Trophoblast cell (in vitro differentiated cells and primary cell): ENCODE measurements at regions not wholly inside any gene's neighbourhood (a gene's known extent, or its start where the extent isn't known, plus 50 kb on each side); places are given as distances from the start of the nearest gene placed in this dataset.
"Not testable (repeated sequence)": the region's sequence is repeated elsewhere in the genome, so short reads cannot be mapped to it uniquely, and the experiment has no call there.

ENCODE experiments used
- DNase-seq, 2 donors: peaks; one replicate each; pipeline ENCODE4 v3.0.0-alpha.2; 2016
- H2AFZ ChIP-seq: 2 replicates; pipeline ENCODE4 v1.6.1; 2013; ENCODE audit warnings: low read length, moderate library complexity, mild to moderate bottlenecking; ENCODE audit not compliant: insufficient read depth, poor library complexity
- H2AK5ac ChIP-seq: 2 replicates; pipeline ENCODE4 v1.6.1; 2013; ENCODE audit warnings: mild to moderate bottlenecking, low read length
- H2BK120ac ChIP-seq: 2 replicates; pipeline ENCODE4 v1.6.1; 2013; ENCODE audit warnings: low read length, mild to moderate bottlenecking, moderate library complexity; ENCODE audit not compliant: insufficient read depth, poor library complexity
- H2BK12ac ChIP-seq: 2 replicates; pipeline ENCODE4 v1.6.1; 2013; ENCODE audit warnings: mild to moderate bottlenecking, low read length, moderate library complexity
- H2BK5ac ChIP-seq: 2 replicates; pipeline ENCODE4 v1.6.1; 2013; ENCODE audit warnings: low read length, low read depth, moderate library complexity, mild to moderate bottlenecking; ENCODE audit not compliant: poor library complexity
- H3K14ac ChIP-seq: 2 replicates; pipeline ENCODE4 v1.6.1; 2013; ENCODE audit warnings: mild to moderate bottlenecking, low read length
- H3K18ac ChIP-seq: 2 replicates; pipeline ENCODE4 v1.6.1; 2013; ENCODE audit warnings: mild to moderate bottlenecking, low read length
- H3K23ac ChIP-seq: 2 replicates; pipeline ENCODE4 v1.6.1; 2013; ENCODE audit warnings: low read length
- H3K27ac ChIP-seq: 2 replicates; pipeline ENCODE4 v1.5.1; 2013; ENCODE audit warnings: low read depth, mild to moderate bottlenecking, inconsistent platforms, low read length, moderate library complexity
- H3K27me3 ChIP-seq: 2 replicates; pipeline ENCODE4 v1.6.1; 2013; ENCODE audit warnings: inconsistent platforms, mild to moderate bottlenecking, low read length, moderate library complexity; ENCODE audit not compliant: insufficient read depth
- H3K36me3 ChIP-seq, 2 experiments: 1 replicate in 1 of 2; 2 replicates in 1 of 2; pipeline ENCODE4 v1.6.1; 2013; ENCODE audit warnings: low read length in 2 of 2, mild to moderate bottlenecking in 2 of 2, moderate library complexity in 1 of 2; ENCODE audit not compliant: insufficient read depth in 2 of 2, control insufficient read depth in 1 of 2
- H3K4ac ChIP-seq: 2 replicates; pipeline ENCODE4 v1.6.1; 2013; ENCODE audit warnings: low read depth, mild to moderate bottlenecking, low read length, moderate library complexity
- H3K4me1 ChIP-seq, 2 experiments: 1 replicate in 1 of 2; 2 replicates in 1 of 2; pipeline ENCODE4 v1.6.1; 2013; ENCODE audit warnings: low read length in 2 of 2, mild to moderate bottlenecking in 2 of 2, moderate library complexity in 1 of 2; ENCODE audit not compliant: insufficient read depth in 2 of 2, control insufficient read depth in 1 of 2
- H3K4me2 ChIP-seq: 2 replicates; pipeline ENCODE4 v1.6.1; 2013; ENCODE audit warnings: inconsistent platforms, mild to moderate bottlenecking, low read length, moderate library complexity
- H3K4me3 ChIP-seq: 2 replicates; pipeline ENCODE4 v1.5.1; 2013; ENCODE audit warnings: mild to moderate bottlenecking, low read depth, low read length, inconsistent platforms
- H3K79me1 ChIP-seq: one replicate; pipeline ENCODE4 v1.6.1; 2013; ENCODE audit warnings: low read length
- H3K79me2 ChIP-seq: 2 replicates; pipeline ENCODE4 v1.6.1; 2013; ENCODE audit warnings: low read length, mild to moderate bottlenecking; ENCODE audit not compliant: control insufficient read depth, insufficient read depth, poor library complexity
- H3K9ac ChIP-seq: 2 replicates; pipeline ENCODE4 v1.6.1; 2013; ENCODE audit warnings: mild to moderate bottlenecking, low read length
- H3K9me3 ChIP-seq: 2 replicates; pipeline ENCODE4 v1.6.1; 2013; ENCODE audit warnings: low read depth, mild to moderate bottlenecking, control low read depth, inconsistent platforms, low read length; ENCODE audit not compliant: insufficient read depth
- H4K12ac ChIP-seq: 2 replicates; pipeline ENCODE4 v1.6.1; 2013; ENCODE audit warnings: low read depth, mild to moderate bottlenecking, low read length, moderate library complexity
- H4K8ac ChIP-seq: 2 replicates; pipeline ENCODE4 v1.6.1; 2013; ENCODE audit warnings: low read depth, mild to moderate bottlenecking, low read length, moderate library complexity
- H4K91ac ChIP-seq: one replicate; pipeline ENCODE4 v1.6.1; 2013; ENCODE audit warnings: low read depth, mild to moderate bottlenecking, low read length, moderate library complexity
- WGBS: extraction: QIAGEN DNeasy Blood & Tissue Kit; methylation state at CpG from one replicate; pipeline ENCODE4 v1.1.7; 2013; ENCODE audit warnings: missing lambda C conversion rate; ENCODE audit not compliant: insufficient read length, insufficient coverage; ENCODE audit errors: extremely low coverage; 5-methylcytosine and 5-hydroxymethylcytosine counted together

DNA sequence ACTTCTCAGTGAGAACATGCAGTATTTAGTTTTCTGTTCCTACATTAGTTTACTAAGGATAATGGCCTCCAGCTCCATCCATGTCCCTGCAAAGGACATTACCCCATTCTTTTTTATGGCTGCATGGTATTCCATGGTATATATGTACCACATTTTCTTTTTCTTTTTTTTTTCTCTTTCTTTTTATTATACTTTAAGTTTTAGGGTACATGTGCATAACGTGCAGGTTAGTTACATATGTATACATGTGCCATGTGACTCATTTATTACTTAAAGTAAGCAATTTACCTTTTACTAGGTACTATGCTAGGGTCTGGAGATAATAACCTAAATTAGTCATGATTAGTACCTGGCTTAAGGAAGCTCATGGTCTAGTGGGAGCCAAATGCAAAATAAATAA lies 190.5 kb upstream of the FBXO11 start:
- not testable (repeated sequence) for H3K9ac ChIP-seq, H3K18ac ChIP-seq, H3K4ac ChIP-seq, H4K8ac ChIP-seq, H3K23ac ChIP-seq, DNase-seq, H2BK12ac ChIP-seq, H3K36me3 ChIP-seq, H3K9me3 ChIP-seq, H3K14ac ChIP-seq, H3K27me3 ChIP-seq, H4K12ac ChIP-seq, H3K4me1 ChIP-seq, H3K79me2 ChIP-seq, H2BK120ac ChIP-seq, H3K4me3 ChIP-seq, H3K27ac ChIP-seq, H3K79me1 ChIP-seq, H3K4me2 ChIP-seq, H4K91ac ChIP-seq, H2BK5ac ChIP-seq, H2AFZ ChIP-seq, H2AK5ac ChIP-seq
- WGBS, result no CpG with 5 or more reads among the region's 1 CpG

DNA sequence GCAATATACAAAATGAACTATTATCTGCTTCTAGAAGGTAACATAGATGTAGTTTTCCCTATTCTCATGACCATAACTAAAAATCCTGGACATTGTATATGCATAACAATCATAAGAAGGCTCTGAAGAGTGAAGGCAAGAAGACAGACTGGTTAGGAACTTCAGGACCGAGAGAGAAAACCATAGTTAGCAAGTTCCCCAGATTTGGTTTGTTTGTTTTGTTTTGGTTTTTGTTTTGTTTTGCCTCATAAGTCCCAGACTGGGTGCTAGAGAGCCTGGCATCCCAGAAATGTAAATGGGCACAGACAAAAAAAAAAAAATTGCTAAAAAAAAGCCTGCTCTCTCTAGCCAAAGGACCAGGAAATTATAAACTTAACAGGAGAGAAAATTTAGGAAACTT lies 192.2 kb upstream of the FBXO11 start:
- no peak overlapping the region for H2BK12ac ChIP-seq
- no peak overlapping the region for H3K4ac ChIP-seq
- no peak overlapping the region for H2BK120ac ChIP-seq
- H4K12ac ChIP-seq, result no peak overlapping the region
- H3K27ac ChIP-seq, result no peak overlapping the region
- no peaks in the 10 kb centered on the region for H3K79me2 ChIP-seq
- no peaks in the 10 kb centered on the region for H3K9me3 ChIP-seq
- no peak overlapping the region for H3K23ac ChIP-seq
- no peak for DNase-seq
- H3K79me1 ChIP-seq, result no peaks in the 10 kb centered on the region
- H3K14ac ChIP-seq, result no peak overlapping the region
- H3K9ac ChIP-seq, result no peak overlapping the region
- no peaks in the 10 kb centered on the region for H3K4me1 ChIP-seq
- no peak overlapping the region for H2AK5ac ChIP-seq
- H3K4me2 ChIP-seq, result no peak overlapping the region
- no peak overlapping the region for H3K4me3 ChIP-seq
- H3K36me3 ChIP-seq, result peaks cover 1 to 2% of the 10 kb centered on the region in 2 experiments
- no CpG with 5 or more reads among the region's 1 CpG for WGBS
- H3K27me3 ChIP-seq, result no peaks in the 10 kb centered on the region
- H3K18ac ChIP-seq, result no peak overlapping the region
- H2AFZ ChIP-seq, result no peak overlapping the region
- H4K91ac ChIP-seq, result no peak overlapping the region
- H4K8ac ChIP-seq, result no peak overlapping the region
- H2BK5ac ChIP-seq, result no peak overlapping the region

DNA sequence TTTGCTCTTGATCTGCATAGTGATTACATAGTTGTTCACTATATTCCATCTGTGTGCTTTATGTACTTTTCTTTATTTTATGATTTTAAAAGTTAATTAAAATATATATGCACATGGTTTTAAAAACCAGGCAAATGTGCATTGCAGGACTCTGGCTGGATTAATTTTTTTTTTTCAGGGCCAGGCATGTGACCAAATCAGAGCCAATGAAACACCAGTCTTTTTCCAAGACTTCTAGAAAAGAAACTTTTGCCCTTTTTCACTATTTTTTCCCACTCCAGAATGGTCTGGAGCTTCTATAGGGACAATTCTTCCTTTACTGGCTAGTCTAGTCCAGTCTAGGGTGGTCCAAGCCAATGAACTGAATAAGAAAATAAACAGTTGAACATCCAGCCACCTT lies 198.1 kb upstream of the FBXO11 start:
- Histone ChIP-seq H3K36me3 (no peaks in the 10 kb centered on the region), H3K79me2 (no peaks in the 10 kb centered on the region), H3K9me3 (no peaks in the 10 kb centered on the region), H4K12ac (no peak overlapping the region), H3K23ac (no peak overlapping the region), H3K4me3 (no peak overlapping the region), H3K27me3 (no peaks in the 10 kb centered on the region), H3K14ac (no peak overlapping the region), H3K18ac (no peak overlapping the region), H3K79me1 (peaks cover 12% of the 10 kb centered on the region), H3K4ac (no peak overlapping the region), H2BK12ac (no peak overlapping the region), H2BK5ac (no peak overlapping the region), H4K91ac (no peak overlapping the region), H3K27ac (no peak overlapping the region), H3K9ac (no peak overlapping the region), H3K4me1 (peaks cover 10 to 18% of the 10 kb centered on the region in 2 experiments), H4K8ac (no peak overlapping the region), H2AFZ (no peak overlapping the region), H2BK120ac (no peak overlapping the region), H2AK5ac (no peak overlapping the region), H3K4me2 (no peak overlapping the region)
- no peak for DNase-seq

DNA sequence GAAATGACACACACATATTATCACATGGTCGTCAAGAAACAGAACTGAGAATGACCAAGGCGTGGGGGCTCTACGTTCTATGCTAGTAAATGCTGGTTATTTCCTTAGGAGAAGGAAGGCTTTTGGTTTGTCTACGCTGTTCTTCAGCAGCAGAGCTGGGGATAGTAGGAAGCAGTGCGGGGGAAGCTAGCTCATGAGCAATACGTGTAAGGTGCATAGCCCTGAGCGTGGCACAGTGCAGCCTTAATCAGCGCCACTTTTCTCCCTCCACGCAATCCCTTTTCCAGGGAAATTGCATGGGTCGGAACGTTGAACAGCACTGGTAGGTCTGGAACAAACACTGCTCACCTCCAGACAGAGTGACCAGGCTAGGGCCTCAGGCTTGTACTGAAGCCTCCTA lies 199.6 kb upstream of the FBXO11 start:
- Histone ChIP-seq H3K9ac (peak overlapping the region; percentile 31), H3K4me1 (peaks cover 10 to 18% of the 10 kb centered on the region in 2 experiments), H2BK12ac (peak overlapping the region; percentile 21), H3K4ac (no peak overlapping the region), H4K8ac (peak overlapping the region; percentile 4), H2BK5ac (peak overlapping the region; percentile 7), H3K79me1 (peaks cover 12% of the 10 kb centered on the region), H2BK120ac (peak overlapping the region; percentile 29), H3K14ac (peak overlapping the region; percentile 1), H2AFZ (peak overlapping the region; percentile 12), H3K9me3 (no peaks in the 10 kb centered on the region), H3K23ac (no peak overlapping the region), H2AK5ac (peak overlapping the region; percentile 32), H3K4me2 (peak overlapping the region; percentile 19), H3K27me3 (no peaks in the 10 kb centered on the region), H3K27ac (peak overlapping the region; percentile 30), H3K4me3 (no peak overlapping the region), H3K18ac (no peak overlapping the region), H3K36me3 (no peaks in the 10 kb centered on the region), H3K79me2 (no peaks in the 10 kb centered on the region), H4K12ac (no peak overlapping the region), H4K91ac (peak overlapping the region; percentile 17)
- no peak for DNase-seq
- WGBS, result no CpG with 5 or more reads among the region's 11 CpGs
